ENCODE measurements at regions not wholly inside any gene's neighbourhood (a gene's known extent, or its start where the extent isn't known, plus 50 kb on each side); places are given as distances from the start of the nearest gene placed in this dataset.

GRCh38 chr21:35197191-35197590 is 148.1 kb upstream of the RUNX1 start:
- no peak for TF ChIP-seq CREB5 (CRISPR knock-in tag; IDR thresholded peaks at IDR 0.05; ENCODE audit: low read depth)
- TF ChIP-seq TOX (CRISPR knock-in tag; IDR thresholded peaks at IDR 0.05; ENCODE audit: borderline replicate concordance): no peak
- TF ChIP-seq ZFP3 (CRISPR knock-in tag; IDR thresholded peaks at IDR 0.05): no peak
- no peak for TF ChIP-seq ZNF8 (CRISPR knock-in tag; IDR thresholded peaks at IDR 0.05)
- no peak for TF ChIP-seq CSDC2 (CRISPR knock-in tag; IDR thresholded peaks at IDR 0.05)
- no peak for TF ChIP-seq PATZ1 (CRISPR knock-in tag; IDR thresholded peaks at IDR 0.05; ENCODE audit: borderline replicate concordance)
- TF ChIP-seq ZC3H10 (CRISPR knock-in tag; IDR thresholded peaks at IDR 0.05): no peak
- TF ChIP-seq ZNF565 (CRISPR knock-in tag; conservative IDR thresholded peaks at IDR 0.05; ENCODE audit: low read depth): no peak
- TF ChIP-seq RARB (CRISPR knock-in tag; IDR thresholded peaks at IDR 0.05): no peak
- no peak for TF ChIP-seq ZFP30 (CRISPR knock-in tag; IDR thresholded peaks at IDR 0.05)
- no peak for TF ChIP-seq SNAI2 (CRISPR knock-in tag; IDR thresholded peaks at IDR 0.05)
- no peak for TF ChIP-seq ESRRG (CRISPR knock-in tag; IDR thresholded peaks at IDR 0.05)
- no peak for TF ChIP-seq ISL1 (CRISPR knock-in tag; IDR thresholded peaks at IDR 0.05)

All from SK-N-SH treated with all-trans-retinoic acid at 6 μM for 48 hours (cell line).